Gastrocnemius medialis (tissue), 4 donors: ENCODE measurements at regions not wholly inside any gene's neighbourhood (a gene's known extent, or its start where the extent isn't known, plus 50 kb on each side); places are given as distances from the start of the nearest gene placed in this dataset.

Experiments used
- CTCF ChIP-seq, 5 experiments: fragments of 450-650 bp in 3 of 5; fragments of 200-600 bp in 2 of 5; sonication (generic) in 2 of 5; IDR thresholded peaks in 4 of 5; conservative IDR thresholded peaks in 1 of 5; 1 replicate in 4 of 5; 2 replicates in 1 of 5; pipeline ENCODE4 v1.5.1; 2016 to 2019; ENCODE audit warnings: antibody characterized with exemption in 5 of 5, mild to moderate bottlenecking in 3 of 5, moderate library complexity in 3 of 5
- POLR2A ChIP-seq, 2 donors: fragments of 450-650 bp; IDR thresholded peaks; one replicate each; pipeline ENCODE4 v1.6.1; 2017; ENCODE audit warnings: antibody characterized with exemption in 2 of 2, mild to moderate bottlenecking in 2 of 2, moderate library complexity in 2 of 2

DNA sequence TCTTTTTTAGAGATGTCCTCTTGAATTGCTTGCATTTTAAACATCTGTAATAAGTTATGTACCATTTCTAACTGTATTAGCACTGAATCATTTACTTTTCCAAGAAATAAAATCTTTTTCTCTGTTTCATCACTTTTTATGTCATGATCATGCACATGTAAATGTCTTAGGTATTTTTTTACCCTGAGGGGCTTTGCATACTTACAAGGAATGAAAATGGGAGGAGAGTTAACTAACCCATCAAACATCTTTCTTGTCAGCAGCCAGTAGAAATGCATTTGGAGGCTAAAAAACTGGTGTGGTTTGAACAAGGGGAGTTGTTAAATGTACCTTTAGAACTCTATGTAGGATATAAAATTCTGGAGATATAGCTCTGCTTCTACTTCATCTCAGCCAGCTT lies 1080.3 kb downstream of the GALC start:
- TF ChIP-seq CTCF (IDR thresholded peaks at IDR 0.05 in 4 of 5, conservative IDR thresholded peaks at IDR 0.05 in 1 of 5) (no peak), POLR2A (IDR thresholded peaks at IDR 0.05) (no peak)
